ENCODE measurements at regions not wholly inside any gene's neighbourhood (a gene's known extent, or its start where the extent isn't known, plus 50 kb on each side); places are given as distances from the start of the nearest gene placed in this dataset.

- POLR2A ChIA-PET, result no interaction called here
- Histone ChIP-seq H3K36me3 (ENCODE audit: control insufficient read depth in 2 of 2, extremely low read depth in 1 of 2, insufficient read depth in 2 of 2, low read length in 2 of 2) (no peaks in the 10 kb centered on the region), H3K27ac (ENCODE audit: insufficient read depth, low read depth, low read length) (no peak overlapping the region), H3K4me3 (replicated peaks in 1 of 3; ENCODE audit: insufficient read depth in 1 of 3, low read depth in 1 of 3, low read length in 3 of 3) (no peak overlapping the region), H3K9me1 (replicated peaks; ENCODE audit: control insufficient read depth, extremely low read depth, insufficient read depth, low read length) (no peaks in the 10 kb centered on the region), H3K27me3 (ENCODE audit: control insufficient read depth in 2 of 2, insufficient read depth in 2 of 2, low read length in 2 of 2) (no peaks in the 10 kb centered on the region), H3K9ac (replicated peaks; ENCODE audit: extremely low read depth, insufficient read depth, low read length) (no peak overlapping the region), H3K4me2 (ENCODE audit: insufficient read depth, low read length) (no peak overlapping the region), H3K79me2 (ENCODE audit: control insufficient read depth, insufficient read depth, low read length) (no peaks in the 10 kb centered on the region), H4K20me1 (replicated peaks; ENCODE audit: control insufficient read depth, extremely low read depth, insufficient read depth, low read length) (no peaks in the 10 kb centered on the region), H3K4me1 (ENCODE audit: control insufficient read depth, extremely low read depth, insufficient read depth, low read length) (peaks cover 16% of the 10 kb centered on the region), H2AFZ (ENCODE audit: low read depth, low read length) (no peak overlapping the region), H3K9me3 (replicated peaks; ENCODE audit: control insufficient read depth, insufficient read depth, low read length) (no peaks in the 10 kb centered on the region)
- FAIRE-seq, result no peak
- DNase-seq (ENCODE audit: low read depth, low spot score), result no peak
- dilution Hi-C loops (cut with MboI; ENCODE audit: extremely low pct_ligation_motif_present, low sequenced_read_pairs), result no loop called here
- BruUV-seq (replicated peaks), result no TSS peak
- no peak for TF ChIP-seq POLR2AphosphoS5 (IDR thresholded peaks at IDR 0.05; ENCODE audit: insufficient read depth, low read depth, low read length)
- no peak for TF ChIP-seq CTCF (IDR thresholded peaks at IDR 0.05; ENCODE audit: extremely low read depth in 1 of 2, insufficient read depth in 1 of 2, low read depth in 1 of 2, low read length in 2 of 2)
- no peak for TF ChIP-seq EZH2 (IDR thresholded peaks at IDR 0.05; ENCODE audit: borderline replicate concordance, low read depth, low read length, severe bottlenecking)
- TF ChIP-seq POLR2A (IDR thresholded peaks at IDR 0.05; ENCODE audit: low read depth, low read length), result no peak
- intact Hi-C loops (cut with micrococcal nuclease), result no loop called here
- CTCF ChIA-PET, result interaction anchor here (1.9 kb wide), 1 partner anchor 11 kb away, joined by 4 read pairs; no protein-coding TSS in a partner anchor
Measured at GRCh38 chr10:62693306-62693705, 111.2 kb upstream of the ADO start.

DNA sequence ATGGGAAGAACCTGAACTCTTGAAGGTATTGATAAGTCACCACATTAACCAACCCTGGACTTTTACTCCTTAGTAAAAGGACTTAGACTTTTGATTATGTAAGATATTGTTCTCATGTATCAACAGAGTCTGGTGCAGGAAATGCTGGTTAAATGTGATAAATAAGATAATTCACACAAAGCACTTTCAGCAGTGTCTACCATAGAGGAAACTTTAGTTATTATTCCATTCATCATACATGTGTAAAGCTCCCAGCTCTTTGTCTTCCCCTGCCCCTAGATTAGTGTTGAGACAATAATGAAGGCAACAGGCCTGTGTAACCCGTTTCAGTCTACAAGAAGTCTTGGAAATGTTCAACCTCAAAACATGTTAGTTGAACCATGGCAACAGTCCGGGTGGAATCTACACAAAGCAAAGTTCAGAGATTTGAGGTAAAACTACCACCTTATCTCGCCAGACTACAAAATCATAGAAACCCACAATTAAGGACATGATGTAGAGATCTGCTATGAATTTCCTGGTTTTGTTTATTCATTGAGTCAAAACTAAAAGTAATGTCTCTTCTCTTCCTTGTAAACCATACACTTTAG is 109.9 kb upstream of the ADO start:
- Histone ChIP-seq H3K9me1 (replicated peaks; ENCODE audit: control insufficient read depth, extremely low read depth, insufficient read depth, low read length) (no peaks in the 10 kb centered on the region), H3K9ac (replicated peaks; ENCODE audit: extremely low read depth, insufficient read depth, low read length) (no peak overlapping the region), H3K4me1 (ENCODE audit: control insufficient read depth, extremely low read depth, insufficient read depth, low read length) (peaks cover 8% of the 10 kb centered on the region), H3K27me3 (ENCODE audit: control insufficient read depth in 2 of 2, insufficient read depth in 2 of 2, low read length in 2 of 2) (no peaks in the 10 kb centered on the region), H2AFZ (ENCODE audit: low read depth, low read length) (no peak overlapping the region), H3K4me2 (ENCODE audit: insufficient read depth, low read length) (no peak overlapping the region), H4K20me1 (replicated peaks; ENCODE audit: control insufficient read depth, extremely low read depth, insufficient read depth, low read length) (no peaks in the 10 kb centered on the region), H3K36me3 (ENCODE audit: control insufficient read depth in 2 of 2, extremely low read depth in 1 of 2, insufficient read depth in 2 of 2, low read length in 2 of 2) (no peaks in the 10 kb centered on the region), H3K9me3 (replicated peaks; ENCODE audit: control insufficient read depth, insufficient read depth, low read length) (no peaks in the 10 kb centered on the region), H3K79me2 (ENCODE audit: control insufficient read depth, insufficient read depth, low read length) (no peaks in the 10 kb centered on the region), H3K4me3 (replicated peaks in 1 of 3; ENCODE audit: insufficient read depth in 1 of 3, low read depth in 1 of 3, low read length in 3 of 3) (no peak overlapping the region), H3K27ac (ENCODE audit: insufficient read depth, low read depth, low read length) (no peak overlapping the region)
- ChIA-PET CTCF (interaction anchor here (1.9 kb wide), 1 partner anchor 10 kb away, joined by 4 read pairs; no protein-coding TSS in a partner anchor), POLR2A (no interaction called here)
- TF ChIP-seq POLR2A (IDR thresholded peaks at IDR 0.05; ENCODE audit: low read depth, low read length) (no peak), CTCF (IDR thresholded peaks at IDR 0.05; ENCODE audit: extremely low read depth in 1 of 2, insufficient read depth in 1 of 2, low read depth in 1 of 2, low read length in 2 of 2) (no peak), GATA2 (IDR thresholded peaks at IDR 0.05; ENCODE audit: insufficient read depth, insufficient read length, low read depth, low read length) (no peak), MYC (IDR thresholded peaks at IDR 0.05; ENCODE audit: low read depth, low read length) (no peak), POLR2AphosphoS5 (IDR thresholded peaks at IDR 0.05; ENCODE audit: insufficient read depth, low read depth, low read length) (no peak), FOS (IDR thresholded peaks at IDR 0.05; ENCODE audit: borderline replicate concordance, insufficient read depth, low read length) (no peak), EZH2 (IDR thresholded peaks at IDR 0.05; ENCODE audit: borderline replicate concordance, low read depth, low read length, severe bottlenecking) (no peak), JUN (IDR thresholded peaks at IDR 0.05; ENCODE audit: borderline replicate concordance, insufficient read depth, insufficient read length, low read depth) (no peak)
- TF ChIP-seq, protein P1, sequence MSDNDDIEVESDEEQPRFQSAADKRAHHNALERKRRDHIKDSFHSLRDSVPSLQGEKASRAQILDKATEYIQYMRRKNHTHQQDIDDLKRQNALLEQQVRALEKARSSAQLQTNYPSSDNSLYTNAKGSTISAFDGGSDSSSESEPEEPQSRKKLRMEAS (IDR thresholded peaks at IDR 0.05; ENCODE audit: insufficient read depth, insufficient read length), result no peak
- intact Hi-C loops (cut with micrococcal nuclease), result no loop called here
- FAIRE-seq (no peak), DNase-seq (ENCODE audit: low read depth, low spot score) (peak; percentile 10)
- dilution Hi-C loops (cut with MboI; ENCODE audit: extremely low pct_ligation_motif_present, low sequenced_read_pairs), result no loop called here
- BruUV-seq (replicated peaks), result no TSS peak
